ENCODE measurements at regions not wholly inside any gene's neighbourhood (a gene's known extent, or its start where the extent isn't known, plus 50 kb on each side); places are given as distances from the start of the nearest gene placed in this dataset.
A peak's percentile ranks its signal among the peaks of the same experiment; 100 is the strongest.

GRCh38 chrX:40158036-40158706 lies 60.4 kb upstream of the BCOR start:
- Histone ChIP-seq H3K4me3 (replicated peaks in 1 of 3; ENCODE audit: insufficient read depth in 1 of 3, low read depth in 1 of 3, low read length in 3 of 3) (peak overlapping the region; percentile 15 to 54 (median 51)), H3K27me3 (ENCODE audit: control insufficient read depth in 2 of 2, insufficient read depth in 2 of 2, low read length in 2 of 2) (no peaks in the 10 kb centered on the region), H3K9me3 (replicated peaks; ENCODE audit: control insufficient read depth, insufficient read depth, low read length) (no peaks in the 10 kb centered on the region), H3K36me3 (ENCODE audit: control insufficient read depth in 2 of 2, extremely low read depth in 1 of 2, insufficient read depth in 2 of 2, low read length in 2 of 2) (no peaks in the 10 kb centered on the region), H3K9me1 (replicated peaks; ENCODE audit: control insufficient read depth, extremely low read depth, insufficient read depth, low read length) (no peaks in the 10 kb centered on the region), H3K4me1 (ENCODE audit: control insufficient read depth, extremely low read depth, insufficient read depth, low read length) (peaks cover 14% of the 10 kb centered on the region), H4K20me1 (replicated peaks; ENCODE audit: control insufficient read depth, extremely low read depth, insufficient read depth, low read length) (no peaks in the 10 kb centered on the region), H3K27ac (ENCODE audit: insufficient read depth, low read depth, low read length) (peak overlapping the region; percentile 24), H2AFZ (ENCODE audit: low read depth, low read length) (peak overlapping the region; percentile 96), H3K9ac (replicated peaks; ENCODE audit: extremely low read depth, insufficient read depth, low read length) (peak overlapping the region; percentile 62), H3K4me2 (ENCODE audit: insufficient read depth, low read length) (peak overlapping the region; percentile 63), H3K79me2 (ENCODE audit: control insufficient read depth, insufficient read depth, low read length) (no peaks in the 10 kb centered on the region)
- intact Hi-C loops (cut with micrococcal nuclease) (loop anchor here (5.0 kb wide), 1 partner anchor 426 kb away; no protein-coding TSS in a partner anchor), dilution Hi-C loops (cut with MboI; ENCODE audit: extremely low pct_ligation_motif_present, low sequenced_read_pairs) (no loop called here)
- TF ChIP-seq FOS (IDR thresholded peaks at IDR 0.05; ENCODE audit: borderline replicate concordance, insufficient read depth, low read length) (no peak), CTCF (IDR thresholded peaks at IDR 0.05; ENCODE audit: extremely low read depth in 1 of 2, insufficient read depth in 1 of 2, low read depth in 1 of 2, low read length in 2 of 2) (peak; percentile 17 to 31), POLR2AphosphoS5 (IDR thresholded peaks at IDR 0.05; ENCODE audit: insufficient read depth, low read depth, low read length) (peak; percentile 20), EZH2 (IDR thresholded peaks at IDR 0.05; ENCODE audit: borderline replicate concordance, low read depth, low read length, severe bottlenecking) (no peak)
- BruUV-seq (replicated peaks) = no TSS peak
- ChIA-PET POLR2A (no interaction called here), CTCF (no interaction called here)
- peak; percentile 62 for FAIRE-seq
- no peak for DNase-seq (ENCODE audit: low read depth, low spot score)

Data from endothelial cell of umbilical vein (primary cell).